NCI-H2081 (cell line): ENCODE measurements at regions not wholly inside any gene's neighbourhood (a gene's known extent, or its start where the extent isn't known, plus 50 kb on each side); places are given as distances from the start of the nearest gene placed in this dataset.
"Not testable (repeated sequence)": the region's sequence is repeated elsewhere in the genome, so short reads cannot be mapped to it uniquely, and the experiment has no call there.

Source experiments
- DNase-seq, 2 experiments: peaks; one replicate each; lab custom pipeline; 2025; lab: John Stamatoyannopoulos, UW

DNA sequence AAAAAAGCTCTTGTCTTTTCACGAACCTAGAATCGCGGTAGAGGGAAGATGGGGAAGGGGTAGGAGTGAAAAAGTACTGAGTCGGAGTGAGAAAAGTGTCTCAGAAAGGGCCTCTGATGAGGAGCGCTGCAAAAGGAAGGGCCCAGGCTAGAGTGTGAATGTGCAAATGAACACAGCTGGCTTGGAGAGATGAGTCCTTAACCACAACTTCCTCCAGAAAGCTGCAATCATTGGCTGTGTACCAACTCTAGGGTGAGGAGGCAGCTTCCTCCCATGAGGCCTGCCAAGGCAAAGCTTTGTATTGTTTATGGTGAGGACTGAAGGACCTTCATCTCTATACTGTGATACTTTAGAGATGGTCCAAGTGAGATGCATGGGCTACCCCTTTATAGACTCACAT is 566.9 kb upstream of the ANO5 start:
- no peak for DNase-seq

DNA sequence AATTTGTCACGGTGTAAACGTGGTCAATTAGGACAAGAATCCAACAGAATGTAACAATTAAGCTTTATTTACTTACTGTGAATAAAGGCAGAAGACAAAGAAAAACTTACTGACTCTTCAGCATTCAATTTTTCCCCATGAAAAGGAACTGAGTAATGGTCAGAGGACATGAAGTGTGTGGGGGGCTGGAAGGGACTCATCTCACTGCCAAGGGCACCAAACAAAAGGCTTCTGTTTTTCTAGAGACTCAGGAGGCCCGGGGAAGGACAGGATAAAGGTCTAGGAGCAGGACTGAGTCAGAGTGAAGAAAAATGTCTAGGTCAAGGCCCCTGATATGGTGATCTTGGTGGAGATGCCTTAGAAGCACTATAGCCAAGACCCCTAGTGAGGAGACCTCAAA is 564.2 kb upstream of the ANO5 start:
- DNase-seq: no peak

DNA sequence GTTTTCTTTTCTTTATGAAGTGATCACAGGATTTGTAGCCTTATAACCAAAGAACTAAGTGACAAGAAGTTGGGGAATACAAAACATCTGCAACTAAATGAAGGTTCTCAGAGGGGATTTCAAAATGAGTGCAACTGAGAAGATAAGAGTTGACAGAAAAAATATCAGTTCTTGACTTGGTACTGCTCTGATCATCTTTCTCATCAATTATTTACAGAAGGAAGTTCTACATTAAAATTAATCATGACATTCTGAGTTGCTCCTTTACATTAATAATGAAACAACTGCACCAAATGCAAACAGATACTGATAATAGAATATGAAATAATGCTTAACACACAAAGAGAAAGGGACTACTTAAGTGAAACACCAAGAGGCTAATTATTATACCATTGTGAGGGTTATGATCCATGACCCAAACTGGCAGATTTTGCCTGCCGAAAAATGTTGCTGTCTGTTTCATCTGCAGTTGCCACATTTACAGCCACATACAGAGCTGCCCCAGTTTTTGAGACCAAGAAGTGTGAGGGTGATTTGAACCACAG is 561.9 kb upstream of the ANO5 start:
- DNase-seq: no peak

DNA sequence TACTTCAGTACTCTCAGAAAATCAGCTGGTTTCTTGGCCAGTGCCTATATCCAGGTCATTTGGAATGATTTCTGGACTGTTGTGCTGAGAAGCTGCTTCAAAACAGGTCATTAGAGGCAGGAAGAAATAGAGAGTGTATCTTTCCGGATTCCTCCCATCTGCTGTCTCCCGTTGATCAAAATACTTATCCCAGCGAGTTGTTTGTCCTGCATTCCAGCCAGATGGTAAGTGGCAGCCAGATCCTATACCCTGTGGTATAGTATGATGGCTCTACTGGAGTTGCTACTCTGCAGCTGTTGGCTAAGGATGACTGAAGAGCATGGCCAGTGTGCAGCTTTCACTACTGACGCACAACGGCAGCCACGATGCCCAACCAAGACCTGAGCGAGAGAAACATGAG is 560.9 kb upstream of the ANO5 start:
- DNase-seq: no peak

DNA sequence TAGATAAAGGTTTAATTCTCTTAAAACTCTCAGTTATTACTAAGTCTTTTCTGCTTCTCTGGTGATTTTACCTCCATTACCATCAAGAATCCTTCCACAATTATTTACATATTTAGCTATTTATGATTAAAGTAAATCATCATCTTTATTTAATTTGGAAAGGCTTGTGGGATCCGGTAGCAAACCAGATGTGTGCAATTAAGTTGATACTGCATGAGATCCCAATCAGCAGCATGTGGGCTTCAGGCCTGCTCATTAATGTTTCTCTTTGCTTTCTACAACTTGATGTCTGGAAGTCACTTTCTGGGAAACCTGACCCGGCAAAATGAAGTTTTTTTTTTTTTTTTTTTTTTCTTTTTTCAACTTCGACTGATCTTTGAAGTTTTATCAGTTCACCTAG is 558.4 kb upstream of the ANO5 start:
- DNase-seq: no peak

DNA sequence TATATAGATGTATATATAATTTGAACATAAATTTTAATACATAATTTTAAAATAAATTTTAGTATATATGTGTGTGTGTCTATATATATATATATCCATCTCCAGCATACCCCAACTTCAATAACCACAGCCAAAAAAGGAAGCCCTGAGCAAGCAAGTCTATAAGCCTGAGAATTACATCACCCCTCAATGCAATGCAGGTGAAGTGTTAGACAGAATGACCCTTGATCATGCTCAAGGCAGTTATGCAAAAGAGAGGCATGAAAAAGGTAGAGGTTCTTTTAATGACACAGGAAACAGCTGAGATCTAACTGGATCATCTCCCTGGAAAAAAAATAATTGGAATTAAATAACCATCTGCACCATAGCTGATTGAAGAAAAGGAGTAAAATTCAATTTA is 557.9 kb upstream of the ANO5 start:
- no peak for DNase-seq

DNA sequence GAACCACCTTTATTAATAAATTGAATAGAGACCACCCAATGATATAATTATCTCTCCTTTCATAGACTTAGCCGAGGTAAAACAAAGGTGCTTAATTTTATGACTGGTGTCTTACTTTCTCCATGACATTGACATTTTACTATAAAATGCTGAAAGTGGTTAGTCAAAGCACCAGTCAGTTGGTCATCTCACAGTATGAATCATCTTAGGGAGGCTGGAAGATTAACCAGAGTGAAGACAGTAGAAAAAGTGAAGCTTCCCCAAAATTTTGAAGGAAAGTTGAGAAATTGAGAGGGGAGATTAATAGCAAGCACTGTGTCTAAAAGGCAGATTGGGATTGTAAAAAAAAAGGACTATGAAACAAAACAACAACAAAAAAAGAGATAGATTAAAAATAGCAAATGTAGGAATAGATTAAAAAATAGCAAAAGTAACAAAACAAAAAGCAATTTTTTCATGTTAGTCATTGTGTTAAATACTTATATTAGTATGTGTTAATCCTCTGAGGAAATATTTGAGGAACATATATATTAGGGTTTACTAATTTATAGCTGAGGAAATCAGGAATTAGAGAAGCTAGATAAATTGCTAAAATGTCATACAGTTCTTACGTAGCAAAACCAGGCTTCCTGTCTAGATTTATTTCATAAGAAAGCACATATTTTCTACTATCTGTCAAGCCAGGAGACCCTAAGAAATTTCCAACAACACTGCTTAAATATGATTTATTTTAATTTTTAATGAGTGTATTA is 557.3 kb upstream of the ANO5 start:
- DNase-seq: no peak

DNA sequence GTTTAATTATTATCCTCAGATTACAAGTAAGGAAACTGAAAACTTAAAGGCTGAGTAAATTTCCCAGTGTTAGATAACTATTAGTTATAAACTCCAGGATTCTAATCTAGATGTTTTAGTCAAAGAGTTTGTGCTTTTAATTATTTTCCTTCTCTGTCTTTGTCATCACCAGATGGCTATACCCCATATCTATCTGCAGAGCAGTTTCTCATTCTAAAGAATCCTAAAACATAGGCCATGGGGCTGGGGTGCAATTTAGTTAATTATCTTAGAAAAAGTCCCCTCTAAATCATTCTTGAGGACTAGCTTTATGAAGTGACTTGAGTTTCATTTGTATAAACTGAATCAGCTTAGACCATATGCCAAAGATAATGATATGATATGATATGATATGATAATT is 556.3 kb upstream of the ANO5 start:
- DNase-seq: no peak

DNA sequence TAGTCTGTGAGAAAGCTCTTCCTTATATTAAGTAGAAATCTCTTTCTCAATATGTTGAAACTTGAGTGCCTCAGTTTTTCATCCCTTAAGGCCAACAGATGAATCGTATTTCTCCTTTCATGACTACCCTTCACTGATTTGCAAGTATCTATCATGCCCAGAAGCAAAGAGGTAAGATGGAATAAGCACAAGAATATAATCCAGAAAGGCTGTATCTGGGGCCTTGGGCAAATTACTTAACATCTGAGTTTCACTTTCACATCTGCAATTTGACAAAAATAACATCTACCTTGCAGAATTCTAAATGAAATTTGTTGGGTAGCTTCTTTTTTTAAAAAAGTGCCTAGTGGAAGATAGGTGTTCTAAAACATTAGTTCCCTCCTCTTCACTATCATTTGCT is 552.4 kb upstream of the ANO5 start:
- no peak for DNase-seq

DNA sequence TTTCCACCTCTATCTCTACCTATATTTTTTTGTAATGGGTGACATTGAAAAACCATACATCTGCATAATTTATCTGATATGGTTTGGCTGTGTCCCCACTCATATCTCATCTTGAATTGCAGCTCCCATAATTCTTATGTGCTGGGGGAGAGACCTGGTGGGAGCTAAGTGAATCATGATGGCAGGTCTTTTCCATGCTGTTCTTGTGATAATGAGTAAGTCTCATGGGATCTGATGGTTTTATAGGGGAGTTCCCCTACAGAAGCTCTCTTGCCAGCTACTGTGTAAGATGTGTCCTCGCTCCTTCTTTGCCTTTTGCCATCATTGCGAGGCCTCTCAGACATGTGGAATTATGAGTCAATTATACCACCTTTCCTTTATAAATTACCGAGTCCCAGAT is 551.0 kb upstream of the ANO5 start:
- no peak for DNase-seq

DNA sequence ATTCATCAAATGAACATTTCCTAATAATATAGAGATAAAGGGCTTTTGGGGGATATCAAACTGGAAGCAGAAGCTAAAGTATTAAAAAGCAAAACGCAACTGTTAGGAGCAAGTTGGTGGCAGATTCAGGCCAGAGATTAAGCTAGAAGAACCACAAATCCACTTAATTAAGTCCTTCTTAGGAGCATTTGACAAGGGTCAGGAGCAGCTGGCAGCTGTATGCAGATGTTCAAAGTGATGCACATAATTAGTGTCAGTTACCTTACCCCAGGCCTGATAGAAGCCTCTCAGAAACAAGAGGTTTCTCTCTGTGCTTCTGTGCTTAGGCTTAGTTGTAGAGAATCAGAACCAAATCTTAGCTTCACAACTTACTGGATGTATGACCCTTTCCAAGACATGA is 546.5 kb upstream of the ANO5 start:
- DNase-seq: no peak

DNA sequence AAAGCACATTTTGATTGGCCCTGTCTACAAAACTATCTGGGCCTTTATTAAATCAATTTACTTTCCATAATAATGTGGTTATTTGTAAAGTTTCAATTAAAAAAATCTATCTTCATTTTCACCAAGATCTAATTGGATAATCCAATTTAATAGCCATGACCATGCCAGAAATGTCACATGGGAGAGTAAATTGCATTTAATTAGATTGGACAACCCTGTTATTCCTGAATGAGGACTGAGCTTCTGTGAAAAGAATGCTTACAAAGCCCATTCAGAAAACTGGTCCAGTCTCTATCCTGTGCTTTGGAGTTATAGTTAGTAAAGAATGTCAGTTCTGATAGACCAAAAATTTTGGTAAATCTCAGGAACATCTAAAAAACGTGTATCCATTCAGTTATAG is 541.9 kb upstream of the ANO5 start:
- DNase-seq: no peak

DNA sequence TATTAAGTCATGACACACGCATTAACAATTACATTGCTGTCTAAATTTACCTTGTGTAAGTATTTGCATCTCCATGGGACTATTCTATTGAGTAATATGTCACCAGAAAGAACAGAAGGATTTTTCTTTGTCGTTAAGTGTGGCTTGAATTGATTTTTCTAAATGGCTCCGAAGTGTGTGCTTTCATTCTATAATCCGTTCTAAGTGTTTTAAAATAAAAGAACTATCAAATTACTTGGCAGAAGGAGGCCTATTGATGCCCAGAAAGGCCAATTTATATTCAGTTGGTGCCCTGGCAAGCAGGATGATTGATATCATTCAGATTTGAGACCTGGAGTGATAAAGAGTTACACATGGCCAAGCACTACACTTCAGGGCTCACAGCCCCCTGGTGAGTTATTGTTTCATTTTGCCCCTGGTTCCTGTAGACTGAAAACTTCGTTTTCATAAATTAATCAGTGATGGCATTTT is 538.9 kb upstream of the ANO5 start:
- DNase-seq: peak; percentile 86 to 96

DNA sequence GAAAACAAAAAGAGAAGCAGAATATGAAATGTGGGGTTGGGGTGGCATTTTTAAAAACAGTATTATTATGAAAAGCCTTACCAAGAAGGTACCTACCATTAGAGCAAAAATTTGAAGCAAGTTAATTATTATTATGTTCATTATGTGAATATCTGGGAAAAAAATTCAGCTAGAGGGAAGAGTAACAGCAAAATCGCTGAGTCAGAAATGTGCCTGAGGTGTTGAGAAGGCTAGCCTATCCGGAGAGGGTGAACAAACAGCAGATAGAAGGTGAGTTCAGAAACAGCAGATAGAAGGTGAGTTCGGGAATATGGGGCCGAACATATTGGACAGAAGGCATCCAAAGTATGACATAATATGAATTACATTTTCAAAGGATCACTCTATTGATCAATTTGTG is 536.8 kb upstream of the ANO5 start:
- no peak for DNase-seq

DNA sequence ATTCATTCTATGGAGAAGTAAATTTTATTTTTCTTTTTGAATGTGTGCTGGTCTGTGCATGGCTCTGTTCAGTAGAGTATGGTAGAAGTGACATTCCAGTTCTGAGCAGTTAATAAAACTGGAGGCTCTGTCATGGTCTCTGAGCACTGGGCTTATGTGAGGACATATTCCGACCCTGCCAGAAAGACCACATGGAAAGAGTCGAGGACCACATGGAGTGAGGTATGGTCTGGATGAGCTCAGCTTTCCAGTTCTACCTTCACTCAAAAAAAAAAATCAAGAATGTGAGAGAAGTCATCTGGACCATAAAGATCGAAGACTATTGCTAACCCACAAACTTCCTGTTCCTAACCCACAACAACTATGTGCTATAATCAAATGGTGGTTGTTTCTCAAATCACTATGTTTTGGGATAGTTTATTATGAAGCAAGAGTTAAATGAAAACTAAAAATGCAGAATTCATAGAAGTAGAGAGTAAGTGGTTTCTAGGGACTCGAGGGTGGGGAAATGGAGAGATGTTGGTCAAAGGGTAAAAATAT is 534.2 kb upstream of the ANO5 start:
- no peak for DNase-seq

DNA sequence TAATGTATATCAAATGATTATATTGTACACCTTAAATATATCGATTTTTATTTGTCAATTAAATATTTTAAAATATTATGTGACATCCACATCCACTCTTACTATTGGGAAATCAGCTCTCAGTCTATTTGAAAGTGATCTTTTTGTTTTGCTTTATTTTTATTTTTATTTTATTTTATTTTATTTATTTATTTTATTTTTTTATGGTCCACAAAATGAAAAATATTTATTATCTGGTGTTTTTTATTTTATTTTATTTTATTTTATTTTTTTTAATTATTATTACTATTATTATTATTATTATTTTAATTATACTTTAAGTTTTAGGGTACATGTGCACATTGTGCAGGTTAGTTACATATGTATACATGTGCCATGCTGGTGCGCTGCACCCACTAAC is 533.5 kb upstream of the ANO5 start:
- DNase-seq: not testable (repeated sequence)

DNA sequence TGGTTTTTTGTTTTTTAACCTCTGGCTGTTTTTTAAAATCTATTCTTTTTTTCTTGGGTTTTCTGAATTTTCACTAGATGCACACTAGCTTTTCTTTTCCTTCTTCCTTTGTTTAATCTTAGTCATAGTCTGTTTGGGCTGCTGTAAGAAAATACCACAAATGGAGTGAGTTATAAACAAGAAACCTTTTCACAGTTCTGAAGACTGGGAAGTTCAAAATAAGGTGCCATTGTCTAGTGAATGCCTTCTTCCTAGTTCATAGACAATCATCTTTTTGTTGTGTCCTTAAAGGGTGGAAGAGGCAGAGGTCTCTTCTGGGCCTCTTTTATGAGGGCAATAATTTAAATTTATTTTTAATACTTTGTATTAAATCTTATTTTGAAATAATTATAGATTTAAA is 532.9 kb upstream of the ANO5 start:
- DNase-seq: no peak

DNA sequence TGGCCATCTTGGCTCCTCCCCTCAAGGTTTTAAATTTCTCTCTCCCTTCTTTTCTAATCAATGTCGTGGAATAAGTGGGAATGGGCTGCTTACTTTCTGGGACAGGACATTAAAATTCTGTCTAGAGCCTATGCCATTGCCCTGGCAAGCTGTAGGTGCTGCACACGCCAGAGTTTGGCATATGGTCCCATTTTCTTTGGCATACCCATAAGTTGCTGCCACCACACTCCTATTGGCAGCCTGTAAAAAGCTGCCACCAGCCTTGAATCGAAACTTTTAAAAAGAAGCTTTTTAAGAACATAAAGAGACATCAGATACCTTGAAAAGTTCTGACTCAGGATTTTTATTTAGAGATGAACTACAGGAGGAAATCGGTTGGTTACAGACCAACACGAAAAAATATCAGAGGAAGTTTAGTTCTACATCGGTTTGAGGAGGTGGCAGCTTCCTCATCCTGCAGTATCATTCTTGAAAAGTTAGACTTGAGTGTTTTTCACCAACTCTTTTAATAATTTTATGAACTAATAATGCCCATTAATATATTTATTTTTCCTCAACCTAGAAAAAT is 517.8 kb upstream of the ANO5 start:
- no peak for DNase-seq

DNA sequence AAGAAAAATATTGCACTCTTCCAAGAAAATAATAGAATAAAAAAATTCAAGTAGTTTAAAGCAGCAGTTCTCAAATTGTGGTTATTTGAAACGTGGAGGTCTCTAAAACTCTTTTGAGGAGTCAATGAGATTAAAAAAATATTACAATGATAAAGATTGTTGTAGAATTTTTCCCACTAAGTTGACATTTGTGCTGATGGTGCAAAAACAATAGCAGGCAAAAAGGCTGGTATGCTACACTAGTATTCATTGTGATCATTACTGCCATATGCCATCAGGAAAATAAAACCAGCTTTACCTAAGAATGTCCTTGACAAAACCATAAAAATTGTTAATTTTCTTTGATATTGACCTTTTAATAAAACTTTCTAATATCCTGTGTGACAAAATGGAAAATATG is 505.2 kb upstream of the ANO5 start:
- no peak for DNase-seq

DNA sequence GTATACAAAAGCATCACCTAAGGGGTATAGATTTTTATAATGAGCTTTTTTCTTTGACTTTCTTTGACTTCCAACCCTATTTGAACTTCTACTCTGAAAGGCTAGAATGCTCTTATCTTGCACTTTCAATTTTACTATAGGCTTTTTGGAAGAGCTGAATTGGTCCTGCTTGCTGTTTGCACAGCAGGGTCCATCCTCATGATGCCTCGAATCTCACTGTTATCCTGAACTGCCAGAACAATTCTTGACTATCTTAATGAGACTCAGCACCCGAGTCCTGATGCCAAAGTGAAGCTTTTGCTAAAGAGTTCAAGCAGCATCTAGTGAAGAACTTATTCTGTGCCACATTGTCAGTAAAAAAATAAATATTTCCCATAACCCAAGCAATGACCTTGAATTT is 488.3 kb upstream of the ANO5 start:
- no peak for DNase-seq

DNA sequence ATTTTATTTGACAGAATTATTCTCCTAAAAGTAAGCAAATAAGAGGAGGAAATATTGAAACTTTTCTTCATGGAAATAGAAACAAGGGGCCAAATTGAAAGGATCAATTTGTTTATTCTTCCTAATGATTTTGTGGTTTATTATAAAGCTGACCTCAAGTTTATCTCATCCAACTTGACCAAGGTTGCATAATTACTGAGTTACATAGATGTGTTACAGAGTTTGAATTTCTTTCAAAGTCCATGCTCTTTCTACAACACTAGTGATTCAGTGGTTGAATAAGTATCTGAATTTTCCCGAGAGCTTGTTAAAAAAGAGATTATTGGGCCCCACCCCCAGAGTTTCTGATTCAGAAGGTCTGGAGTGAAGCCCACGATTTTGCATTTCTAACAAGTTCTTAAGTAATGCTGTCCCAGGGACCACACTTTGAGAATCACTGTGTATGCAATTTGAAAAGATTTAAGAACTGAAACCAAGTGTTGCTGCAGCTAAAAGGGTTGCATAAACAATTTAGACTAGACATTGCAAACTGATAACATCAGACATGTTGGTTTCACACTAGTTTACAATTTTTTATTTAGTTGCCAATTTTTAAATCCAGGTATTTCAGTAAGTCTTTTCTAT is 485.7 kb upstream of the ANO5 start:
- no peak for DNase-seq

DNA sequence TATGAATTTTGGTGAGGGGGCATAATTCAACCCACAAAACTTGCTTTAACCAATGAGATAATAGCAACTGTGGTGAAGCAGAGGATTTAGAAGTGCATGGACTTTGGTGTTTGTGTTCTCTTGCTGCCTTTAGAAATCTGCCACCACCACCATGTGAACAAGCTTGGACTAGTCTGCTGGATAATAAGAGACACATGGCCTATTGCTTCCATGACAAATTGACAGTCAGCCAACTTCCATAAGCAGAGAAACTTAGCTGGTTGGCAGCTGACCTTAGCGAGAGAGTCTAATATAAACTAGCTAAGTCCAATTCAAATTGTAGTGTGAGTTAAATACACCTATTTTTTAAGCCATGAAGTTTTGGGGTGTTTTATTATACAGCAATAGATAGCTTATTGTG is 482.1 kb upstream of the ANO5 start:
- DNase-seq: peak in 1 of 2 experiments; percentile 44

DNA sequence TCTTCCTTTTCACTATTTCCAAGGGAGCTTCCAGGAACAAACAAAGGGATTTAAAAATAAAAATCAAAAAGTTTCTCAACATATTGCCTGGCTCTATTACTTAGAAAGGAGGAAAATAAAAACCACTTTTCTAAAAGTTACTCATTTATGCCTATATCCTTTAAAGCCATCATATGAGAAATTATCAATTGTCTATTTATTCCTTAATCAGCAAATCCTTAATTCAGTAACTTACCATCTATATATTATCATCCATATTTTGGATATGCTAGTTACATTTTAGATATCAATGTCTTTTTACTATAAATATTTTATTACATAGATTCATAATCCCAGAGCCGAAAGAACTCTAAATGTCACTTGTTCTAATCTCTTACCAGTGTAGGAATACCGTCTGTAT is 481.5 kb upstream of the ANO5 start:
- no peak for DNase-seq
